ENCODE measurements at regions not wholly inside any gene's neighbourhood (a gene's known extent, or its start where the extent isn't known, plus 50 kb on each side); places are given as distances from the start of the nearest gene placed in this dataset.

- TF ChIP-seq, protein P1, sequence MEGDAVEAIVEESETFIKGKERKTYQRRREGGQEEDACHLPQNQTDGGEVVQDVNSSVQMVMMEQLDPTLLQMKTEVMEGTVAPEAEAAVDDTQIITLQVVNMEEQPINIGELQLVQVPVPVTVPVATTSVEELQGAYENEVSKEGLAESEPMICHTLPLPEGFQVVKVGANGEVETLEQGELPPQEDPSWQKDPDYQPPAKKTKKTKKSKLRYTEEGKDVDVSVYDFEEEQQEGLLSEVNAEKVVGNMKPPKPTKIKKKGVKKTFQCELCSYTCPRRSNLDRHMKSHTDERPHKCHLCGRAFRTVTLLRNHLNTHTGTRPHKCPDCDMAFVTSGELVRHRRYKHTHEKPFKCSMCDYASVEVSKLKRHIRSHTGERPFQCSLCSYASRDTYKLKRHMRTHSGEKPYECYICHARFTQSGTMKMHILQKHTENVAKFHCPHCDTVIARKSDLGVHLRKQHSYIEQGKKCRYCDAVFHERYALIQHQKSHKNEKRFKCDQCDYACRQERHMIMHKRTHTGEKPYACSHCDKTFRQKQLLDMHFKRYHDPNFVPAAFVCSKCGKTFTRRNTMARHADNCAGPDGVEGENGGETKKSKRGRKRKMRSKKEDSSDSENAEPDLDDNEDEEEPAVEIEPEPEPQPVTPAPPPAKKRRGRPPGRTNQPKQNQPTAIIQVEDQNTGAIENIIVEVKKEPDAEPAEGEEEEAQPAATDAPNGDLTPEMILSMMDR (IDR thresholded peaks at IDR 0.05; ENCODE audit: low read depth, low read length): no peak
- TF ChIP-seq POLR2A (IDR thresholded peaks at IDR 0.05; ENCODE audit: extremely low read depth, insufficient read length) (no peak), MAX (IDR thresholded peaks at IDR 0.05; ENCODE audit: low read depth, low read length) (no peak)
These were observed 240.5 kb downstream of the CLIC5 start for GRCh38 chr6:45775026-45775697.
